ENCODE measurements at regions not wholly inside any gene's neighbourhood (a gene's known extent, or its start where the extent isn't known, plus 50 kb on each side); places are given as distances from the start of the nearest gene placed in this dataset.

- Histone ChIP-seq H2AFZ (no peak overlapping the region), H4K20me1 (ENCODE audit: insufficient read depth) (no peaks in the 10 kb centered on the region), H3K4me1 (replicated peaks; ENCODE audit: insufficient read depth) (no peaks in the 10 kb centered on the region), H3K27ac (no peak overlapping the region), H3K9me2 (ENCODE audit: insufficient read depth) (no peaks in the 10 kb centered on the region), H3K27me3 (ENCODE audit: insufficient read depth, low read depth) (peaks cover 19% of the 10 kb centered on the region; the same call in 1 of the 2 replicates), H3K4me2 (no peak overlapping the region), H3K9me3 (ENCODE audit: insufficient read depth, low read depth) (no peaks in the 10 kb centered on the region), H3K36me3 (ENCODE audit: low read depth) (no peaks in the 10 kb centered on the region), H3F3A (ENCODE audit: insufficient read depth, low read depth) (no peaks in the 10 kb centered on the region), H3K4me3 (no peak overlapping the region), H3K79me2 (ENCODE audit: low read depth) (no peaks in the 10 kb centered on the region)
- intact Hi-C loops (cut with micrococcal nuclease; ENCODE audit: unreplicated experiment), result no loop called here
- CTCF ChIA-PET, result no interaction called here
- BruUV-seq (replicated peaks), result no TSS peak
- DNase-seq, result no peak
- no peak for TF ChIP-seq EZH2 (IDR thresholded peaks at IDR 0.05; ENCODE audit: low read depth)
- TF ChIP-seq, protein P1, sequence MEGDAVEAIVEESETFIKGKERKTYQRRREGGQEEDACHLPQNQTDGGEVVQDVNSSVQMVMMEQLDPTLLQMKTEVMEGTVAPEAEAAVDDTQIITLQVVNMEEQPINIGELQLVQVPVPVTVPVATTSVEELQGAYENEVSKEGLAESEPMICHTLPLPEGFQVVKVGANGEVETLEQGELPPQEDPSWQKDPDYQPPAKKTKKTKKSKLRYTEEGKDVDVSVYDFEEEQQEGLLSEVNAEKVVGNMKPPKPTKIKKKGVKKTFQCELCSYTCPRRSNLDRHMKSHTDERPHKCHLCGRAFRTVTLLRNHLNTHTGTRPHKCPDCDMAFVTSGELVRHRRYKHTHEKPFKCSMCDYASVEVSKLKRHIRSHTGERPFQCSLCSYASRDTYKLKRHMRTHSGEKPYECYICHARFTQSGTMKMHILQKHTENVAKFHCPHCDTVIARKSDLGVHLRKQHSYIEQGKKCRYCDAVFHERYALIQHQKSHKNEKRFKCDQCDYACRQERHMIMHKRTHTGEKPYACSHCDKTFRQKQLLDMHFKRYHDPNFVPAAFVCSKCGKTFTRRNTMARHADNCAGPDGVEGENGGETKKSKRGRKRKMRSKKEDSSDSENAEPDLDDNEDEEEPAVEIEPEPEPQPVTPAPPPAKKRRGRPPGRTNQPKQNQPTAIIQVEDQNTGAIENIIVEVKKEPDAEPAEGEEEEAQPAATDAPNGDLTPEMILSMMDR (conservative IDR thresholded peaks at IDR 0.05), result no peak
- POLR2A ChIA-PET (ENCODE audit: unreplicated experiment), result no interaction called here
These were observed 299.8 kb upstream of the SALL1 start for GRCh38 chr16:51450909-51451308.

GRCh38 chr16:51450376-51450775 is 299.3 kb upstream of the SALL1 start:
- peaks cover 19% of the 10 kb centered on the region; the same call in 1 of the 2 replicates for H3K27me3 ChIP-seq (ENCODE audit: insufficient read depth, low read depth)
- TF ChIP-seq, protein P1 (conservative IDR thresholded peaks at IDR 0.05), result no peak
- no peak for TF ChIP-seq EZH2 (IDR thresholded peaks at IDR 0.05; ENCODE audit: low read depth)
- H3K9me3 ChIP-seq (ENCODE audit: insufficient read depth, low read depth), result no peaks in the 10 kb centered on the region
- no peaks in the 10 kb centered on the region for H3K79me2 ChIP-seq (ENCODE audit: low read depth)
- no peaks in the 10 kb centered on the region for H3K4me1 ChIP-seq (replicated peaks; ENCODE audit: insufficient read depth)
- intact Hi-C loops (cut with micrococcal nuclease; ENCODE audit: unreplicated experiment), result no loop called here
- POLR2A ChIA-PET (ENCODE audit: unreplicated experiment), result no interaction called here
- no peaks in the 10 kb centered on the region for H3K36me3 ChIP-seq (ENCODE audit: low read depth)
- H3K4me2 ChIP-seq, result no peak overlapping the region
- H2AFZ ChIP-seq, result no peak overlapping the region
- H3F3A ChIP-seq (ENCODE audit: insufficient read depth, low read depth), result no peaks in the 10 kb centered on the region
- H3K27ac ChIP-seq, result no peak overlapping the region
- H4K20me1 ChIP-seq (ENCODE audit: insufficient read depth), result no peaks in the 10 kb centered on the region
- no TSS peak for BruUV-seq (replicated peaks)
- CTCF ChIA-PET, result no interaction called here
- H3K9me2 ChIP-seq (ENCODE audit: insufficient read depth), result no peaks in the 10 kb centered on the region
- H3K4me3 ChIP-seq, result no peak overlapping the region
- no peak for DNase-seq

DNA sequence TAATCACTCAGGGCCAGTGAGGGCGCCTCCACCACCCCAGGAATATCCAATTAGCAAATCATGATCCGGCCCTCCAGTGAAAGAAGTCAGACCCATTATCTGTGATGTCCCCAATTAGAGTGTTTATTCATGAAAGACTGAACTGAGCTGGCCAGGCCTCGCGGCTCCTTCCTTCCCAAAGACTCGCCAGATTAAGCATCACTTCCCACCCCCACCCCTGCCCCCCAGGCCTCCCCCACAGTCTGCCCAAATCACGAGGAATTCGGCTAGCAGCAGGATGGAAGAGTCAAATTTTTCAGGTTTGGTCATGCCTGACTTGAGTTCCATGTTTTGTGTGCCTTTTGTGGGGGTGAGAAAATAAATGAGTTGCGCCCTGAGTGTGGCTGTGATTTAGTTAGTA is 298.4 kb upstream of the SALL1 start:
- H3F3A ChIP-seq (ENCODE audit: insufficient read depth, low read depth), result no peaks in the 10 kb centered on the region
- no TSS peak for BruUV-seq (replicated peaks)
- no peak for DNase-seq
- no peak overlapping the region for H2AFZ ChIP-seq
- CTCF ChIA-PET, result no interaction called here
- no peak overlapping the region for H3K27ac ChIP-seq
- H3K4me3 ChIP-seq, result no peak overlapping the region
- H3K36me3 ChIP-seq (ENCODE audit: low read depth), result no peaks in the 10 kb centered on the region
- peaks cover 19% of the 10 kb centered on the region; the same call in 1 of the 2 replicates for H3K27me3 ChIP-seq (ENCODE audit: insufficient read depth, low read depth)
- no peaks in the 10 kb centered on the region for H3K79me2 ChIP-seq (ENCODE audit: low read depth)
- H3K9me2 ChIP-seq (ENCODE audit: insufficient read depth), result no peaks in the 10 kb centered on the region
- H3K4me1 ChIP-seq (replicated peaks; ENCODE audit: insufficient read depth), result no peaks in the 10 kb centered on the region
- intact Hi-C loops (cut with micrococcal nuclease; ENCODE audit: unreplicated experiment), result no loop called here
- POLR2A ChIA-PET (ENCODE audit: unreplicated experiment), result no interaction called here
- H3K4me2 ChIP-seq, result no peak overlapping the region
- no peak for TF ChIP-seq EZH2 (IDR thresholded peaks at IDR 0.05; ENCODE audit: low read depth)
- TF ChIP-seq, protein P1 (conservative IDR thresholded peaks at IDR 0.05), result no peak
- H3K9me3 ChIP-seq (ENCODE audit: insufficient read depth, low read depth), result no peaks in the 10 kb centered on the region
- H4K20me1 ChIP-seq (ENCODE audit: insufficient read depth), result no peaks in the 10 kb centered on the region
